IMR-90 (cell line): ENCODE measurements at regions not wholly inside any gene's neighbourhood (a gene's known extent, or its start where the extent isn't known, plus 50 kb on each side); places are given as distances from the start of the nearest gene placed in this dataset.
A peak's percentile ranks its signal among the peaks of the same experiment; 100 is the strongest.

Experiments used
- BHLHE40 ChIP-seq: fragments of 150-350 bp; IDR thresholded peaks from 2 replicates; pipeline ENCODE4 v1.6.1; 2016; ENCODE audit warnings: mild to moderate bottlenecking, low read depth, low read length
- CEBPB ChIP-seq: IDR thresholded peaks from 2 replicates; pipeline ENCODE4 v1.6.1; 2012; ENCODE audit warnings: low read depth, low read length, improper control_type of control experiment
- CHD1 ChIP-seq: IDR thresholded peaks from 2 replicates; pipeline ENCODE4 v1.6.1; 2012; ENCODE audit warnings: low read depth, low read length, improper control_type of control experiment
- ELK1 ChIP-seq: fragments of 150-350 bp; IDR thresholded peaks from 2 replicates; pipeline ENCODE4 v1.6.1; 2016; ENCODE audit warnings: low read depth, mild to moderate bottlenecking, low read length, moderate library complexity, borderline replicate concordance
- MAZ ChIP-seq: IDR thresholded peaks from 2 replicates; pipeline ENCODE4 v1.6.1; 2012; ENCODE audit warnings: low read depth, mild to moderate bottlenecking, low read length, improper control_type of control experiment, moderate library complexity, borderline replicate concordance
- NFE2L2 ChIP-seq: fragments of 150-350 bp; IDR thresholded peaks from 2 replicates; pipeline ENCODE4 v1.6.1; 2016; ENCODE audit warnings: low read depth, mild to moderate bottlenecking, low read length
- POLR2A ChIP-seq: IDR thresholded peaks from 2 replicates; pipeline ENCODE4 v1.6.1; 2012; ENCODE audit warnings: mild to moderate bottlenecking, low read depth, low read length
- RAD21 ChIP-seq: IDR thresholded peaks from 2 replicates; pipeline ENCODE4 v1.6.1; 2012; ENCODE audit warnings: low read length, improper control_type of control experiment
- RCOR1 ChIP-seq: IDR thresholded peaks from 2 replicates; pipeline ENCODE4 v1.6.1; 2012; ENCODE audit warnings: mild to moderate bottlenecking, low read length, improper control_type of control experiment; ENCODE audit not compliant: insufficient replicate concordance
- RFX5 ChIP-seq: IDR thresholded peaks from 2 replicates; pipeline ENCODE4 v1.8.0; 2012; ENCODE audit warnings: low read depth, mild to moderate bottlenecking, low read length, moderate library complexity
- SMC3 ChIP-seq: fragments of 150-350 bp; IDR thresholded peaks from 2 replicates; pipeline ENCODE4 v1.6.1; 2016; ENCODE audit warnings: low read depth, mild to moderate bottlenecking, antibody characterized with exemption, low read length, moderate library complexity
- TF ChIP-seq, protein P1 (sequence below): conservative IDR thresholded peaks from 2 replicates; pipeline ENCODE4 v1.5.1; 2012; ENCODE audit warnings: mild to moderate bottlenecking, low read depth, low read length, improper control_type of control experiment

DNA sequence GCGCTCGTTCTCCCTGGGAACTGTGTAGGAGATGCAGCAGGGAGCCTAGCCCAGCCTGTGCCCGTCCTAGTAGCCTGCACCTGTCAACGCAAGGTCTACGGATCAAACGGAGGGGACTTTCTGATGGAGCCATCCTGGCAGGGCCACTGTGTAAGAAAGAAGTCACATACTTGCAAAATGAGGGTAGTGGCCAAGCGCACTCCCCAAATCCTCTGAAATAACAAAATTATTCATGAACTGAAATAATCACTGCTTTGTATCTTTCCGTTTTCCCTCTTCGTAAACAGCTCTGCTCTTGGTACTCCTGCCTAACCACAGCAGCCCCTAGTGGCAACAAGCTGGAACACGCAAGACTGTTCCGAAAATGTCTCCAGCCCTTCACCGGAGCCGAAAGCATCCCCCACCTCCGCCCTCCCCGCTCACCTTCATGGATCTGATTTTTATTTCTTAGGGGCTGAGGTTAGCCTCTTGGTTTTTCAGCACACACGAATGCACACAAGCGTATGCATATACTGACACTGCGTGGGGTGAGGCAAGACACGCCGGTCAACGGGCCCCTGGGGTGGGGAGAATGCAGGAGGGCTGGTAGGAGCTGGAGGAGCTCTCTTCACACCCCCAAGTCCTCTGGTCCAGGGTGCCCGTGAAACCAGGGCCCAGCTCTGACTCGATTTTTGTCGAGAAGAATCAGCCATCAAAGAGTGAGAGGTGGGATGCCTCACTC is 100.8 kb downstream of the ABCC12 start:
- TF ChIP-seq, protein P1, sequence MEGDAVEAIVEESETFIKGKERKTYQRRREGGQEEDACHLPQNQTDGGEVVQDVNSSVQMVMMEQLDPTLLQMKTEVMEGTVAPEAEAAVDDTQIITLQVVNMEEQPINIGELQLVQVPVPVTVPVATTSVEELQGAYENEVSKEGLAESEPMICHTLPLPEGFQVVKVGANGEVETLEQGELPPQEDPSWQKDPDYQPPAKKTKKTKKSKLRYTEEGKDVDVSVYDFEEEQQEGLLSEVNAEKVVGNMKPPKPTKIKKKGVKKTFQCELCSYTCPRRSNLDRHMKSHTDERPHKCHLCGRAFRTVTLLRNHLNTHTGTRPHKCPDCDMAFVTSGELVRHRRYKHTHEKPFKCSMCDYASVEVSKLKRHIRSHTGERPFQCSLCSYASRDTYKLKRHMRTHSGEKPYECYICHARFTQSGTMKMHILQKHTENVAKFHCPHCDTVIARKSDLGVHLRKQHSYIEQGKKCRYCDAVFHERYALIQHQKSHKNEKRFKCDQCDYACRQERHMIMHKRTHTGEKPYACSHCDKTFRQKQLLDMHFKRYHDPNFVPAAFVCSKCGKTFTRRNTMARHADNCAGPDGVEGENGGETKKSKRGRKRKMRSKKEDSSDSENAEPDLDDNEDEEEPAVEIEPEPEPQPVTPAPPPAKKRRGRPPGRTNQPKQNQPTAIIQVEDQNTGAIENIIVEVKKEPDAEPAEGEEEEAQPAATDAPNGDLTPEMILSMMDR: peak; percentile 91
- TF ChIP-seq RAD21 (peak; percentile 88), RFX5 (no peak), CHD1 (no peak), POLR2A (no peak), RCOR1 (no peak), MAZ (no peak), NFE2L2 (no peak), CEBPB (no peak), ELK1 (no peak), BHLHE40 (no peak), SMC3 (peak; percentile 80)
